ENCODE measurements at regions not wholly inside any gene's neighbourhood (a gene's known extent, or its start where the extent isn't known, plus 50 kb on each side); places are given as distances from the start of the nearest gene placed in this dataset.
"Not testable (repeated sequence)": the region's sequence is repeated elsewhere in the genome, so short reads cannot be mapped to it uniquely, and the experiment has no call there.

- DNase-seq = no peak
Measured at GRCh38 chr1:189681252-189681919, 796.3 kb downstream of the BRINP3 start.

GRCh38 chr1:189682591-189682990 lies 795.1 kb downstream of the BRINP3 start:
- no peak for DNase-seq

- no peak for DNase-seq
Measured at GRCh38 chr1:189686288-189686687, 791.4 kb downstream of the BRINP3 start.

- no peak for DNase-seq
Measured at GRCh38 chr1:189693140-189693539, 784.5 kb downstream of the BRINP3 start.

GRCh38 chr1:189696297-189696696 lies 781.4 kb downstream of the BRINP3 start:
- DNase-seq = no peak

- DNase-seq = no peak
Measured at GRCh38 chr1:189697113-189697512, 780.6 kb downstream of the BRINP3 start.

- no peak for DNase-seq
Measured at GRCh38 chr1:189701606-189702005, 776.1 kb downstream of the BRINP3 start.

GRCh38 chr1:189706594-189706993 lies 771.1 kb downstream of the BRINP3 start:
- DNase-seq = no peak

- no peak for DNase-seq
Measured at GRCh38 chr1:189708674-189709073, 769.0 kb downstream of the BRINP3 start.

GRCh38 chr1:189718147-189718795 lies 759.4 kb downstream of the BRINP3 start:
- not testable (repeated sequence) for DNase-seq

- DNase-seq = no peak
Measured at GRCh38 chr1:189726806-189727205, 750.9 kb downstream of the BRINP3 start.

GRCh38 chr1:189751311-189751710 lies 726.4 kb downstream of the BRINP3 start:
- no peak for DNase-seq

- DNase-seq = no peak
Measured at GRCh38 chr1:189752461-189752995, 725.1 kb downstream of the BRINP3 start.

GRCh38 chr1:189755100-189755499 lies 722.6 kb downstream of the BRINP3 start:
- not testable (repeated sequence) for DNase-seq

- no peak for DNase-seq
Measured at GRCh38 chr1:189764391-189765320, 713.0 kb downstream of the BRINP3 start.

GRCh38 chr1:189769448-189769847 lies 708.2 kb downstream of the BRINP3 start:
- DNase-seq = no peak

- DNase-seq = no peak
Measured at GRCh38 chr1:189774721-189775287, 702.9 kb downstream of the BRINP3 start.

- no peak for DNase-seq
Measured at GRCh38 chr1:189775343-189775742, 702.3 kb downstream of the BRINP3 start.

- no peak for DNase-seq
Measured at GRCh38 chr1:189779034-189779433, 698.6 kb downstream of the BRINP3 start.

- peak in 1 of 14 donors; percentile 1 for DNase-seq
Measured at GRCh38 chr1:189782295-189782694, 695.4 kb downstream of the BRINP3 start.

GRCh38 chr1:189783456-189783855 lies 694.2 kb downstream of the BRINP3 start:
- DNase-seq = no peak

- no peak for DNase-seq
Measured at GRCh38 chr1:189786761-189787160, 690.9 kb downstream of the BRINP3 start.

GRCh38 chr1:189787201-189787600 lies 690.5 kb downstream of the BRINP3 start:
- DNase-seq = no peak

Measured in C1 segment of cervical spinal cord (tissue), 14 donors.